KMS-11 (cell line): ENCODE measurements at regions not wholly inside any gene's neighbourhood (a gene's known extent, or its start where the extent isn't known, plus 50 kb on each side); places are given as distances from the start of the nearest gene placed in this dataset.

Experiments used
- H2AFZ ChIP-seq: fragments of 200-600 bp; sonication (generic); 2 replicates; pipeline ENCODE4 v1.6.1; 2016; ENCODE audit warnings: antibody characterized with exemption, mixed run types, low read depth
- H3K27ac ChIP-seq: fragments of 200-600 bp; sonication (generic); 2 replicates; pipeline ENCODE4 v1.6.1; 2016; ENCODE audit warnings: mild to moderate bottlenecking, mixed run types
- H3K27me3 ChIP-seq: fragments of 200-600 bp; sonication (generic); 2 replicates; pipeline ENCODE4 v1.6.1; 2017; ENCODE audit warnings: mild to moderate bottlenecking, low read depth, mixed run types, moderate library complexity; ENCODE audit not compliant: insufficient read depth
- H3K36me3 ChIP-seq: fragments of 200-600 bp; sonication (generic); 2 replicates; pipeline ENCODE4 v1.6.1; 2017; ENCODE audit warnings: mild to moderate bottlenecking, mixed run types; ENCODE audit not compliant: insufficient read depth
- H3K4me1 ChIP-seq: fragments of 200-600 bp; sonication (generic); 2 replicates; pipeline ENCODE4 v1.6.1; 2016; ENCODE audit warnings: mild to moderate bottlenecking, low read depth, mixed run types; ENCODE audit not compliant: poor library complexity, severe bottlenecking
- H3K4me2 ChIP-seq: fragments of 200-600 bp; sonication (generic); 2 replicates; pipeline ENCODE4 v1.7.0; 2016; ENCODE audit warnings: mild to moderate bottlenecking, mixed run types
- H3K4me3 ChIP-seq: fragments of 200-600 bp; sonication (generic); IDR thresholded peaks from 2 replicates; pipeline ENCODE4 v1.6.1; 2017; ENCODE audit warnings: low read depth, low read length, mixed read lengths; ENCODE audit not compliant: insufficient read depth
- H3K79me2 ChIP-seq: fragments of 200-600 bp; sonication (generic); 2 replicates; pipeline ENCODE4 v1.6.1; 2016; ENCODE audit warnings: low read depth, mixed run types; ENCODE audit not compliant: insufficient read depth
- H3K9ac ChIP-seq: fragments of 200-600 bp; sonication (generic); 2 replicates; pipeline ENCODE4 v1.6.1; 2016; ENCODE audit warnings: mild to moderate bottlenecking, mixed run types
- H4K20me1 ChIP-seq: fragments of 200-600 bp; sonication (generic); 2 replicates; pipeline ENCODE4 v1.6.1; 2016; ENCODE audit warnings: mild to moderate bottlenecking, mixed run types; ENCODE audit not compliant: insufficient read depth
- CTCF ChIP-seq: fragments of 200-600 bp; sonication (generic); conservative IDR thresholded peaks from 2 replicates; pipeline ENCODE4 v1.6.1; 2017; ENCODE audit warnings: low read depth, mild to moderate bottlenecking, antibody characterized with exemption, low read length, moderate library complexity, mixed read lengths

DNA sequence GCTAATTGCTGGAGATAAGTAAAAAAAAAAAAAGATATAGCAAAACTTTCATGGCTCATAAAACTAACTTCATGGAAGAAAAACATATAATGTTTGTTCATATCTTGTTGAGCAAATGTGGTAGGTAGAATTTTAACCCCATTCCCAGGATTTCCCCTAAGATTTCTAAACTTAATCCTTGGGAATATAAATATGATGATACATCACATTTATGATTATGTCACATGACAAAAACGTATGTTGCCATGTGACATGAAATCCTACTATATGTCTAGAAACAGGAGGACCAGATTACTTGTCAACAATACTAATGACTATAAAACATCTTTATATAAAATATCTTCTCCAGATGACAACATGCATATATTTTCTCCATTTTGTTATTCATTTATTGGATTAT, 679.0 kb upstream of the LRRC4C start:
- TF ChIP-seq CTCF, result no peak

GRCh38 chr11:42145311-42145710, 685.9 kb upstream of the LRRC4C start:
- Histone ChIP-seq H3K4me2 (no peak overlapping the region), H3K9ac (no peak overlapping the region), H3K27me3 (no peaks in the 10 kb centered on the region), H2AFZ (no peak overlapping the region), H3K79me2 (no peaks in the 10 kb centered on the region), H4K20me1 (no peaks in the 10 kb centered on the region), H3K4me3 (no peak overlapping the region), H3K27ac (no peak overlapping the region), H3K4me1 (no peaks in the 10 kb centered on the region), H3K36me3 (no peaks in the 10 kb centered on the region)
- no peak for TF ChIP-seq CTCF

More for the DNA sequence above, 679.0 kb upstream of the LRRC4C start:
- no peak overlapping the region for H3K27ac ChIP-seq
- H3K9ac ChIP-seq, result no peak overlapping the region
- no peak overlapping the region for H3K4me3 ChIP-seq
- H4K20me1 ChIP-seq, result no peaks in the 10 kb centered on the region
- H3K36me3 ChIP-seq, result no peaks in the 10 kb centered on the region
- H2AFZ ChIP-seq, result no peak overlapping the region
- no peak overlapping the region for H3K4me2 ChIP-seq
- H3K79me2 ChIP-seq, result no peaks in the 10 kb centered on the region
- H3K4me1 ChIP-seq, result no peaks in the 10 kb centered on the region
- no peaks in the 10 kb centered on the region for H3K27me3 ChIP-seq

- Histone ChIP-seq H3K4me2 (no peak overlapping the region), H3K9ac (no peak overlapping the region), H3K4me1 (no peaks in the 10 kb centered on the region), H3K27me3 (no peaks in the 10 kb centered on the region), H3K27ac (no peak overlapping the region), H3K79me2 (no peaks in the 10 kb centered on the region), H3K36me3 (no peaks in the 10 kb centered on the region), H2AFZ (no peak overlapping the region), H3K4me3 (no peak overlapping the region), H4K20me1 (no peaks in the 10 kb centered on the region)
- no peak for TF ChIP-seq CTCF
These were observed 702.4 kb upstream of the LRRC4C start for GRCh38 chr11:42161886-42162285.

DNA sequence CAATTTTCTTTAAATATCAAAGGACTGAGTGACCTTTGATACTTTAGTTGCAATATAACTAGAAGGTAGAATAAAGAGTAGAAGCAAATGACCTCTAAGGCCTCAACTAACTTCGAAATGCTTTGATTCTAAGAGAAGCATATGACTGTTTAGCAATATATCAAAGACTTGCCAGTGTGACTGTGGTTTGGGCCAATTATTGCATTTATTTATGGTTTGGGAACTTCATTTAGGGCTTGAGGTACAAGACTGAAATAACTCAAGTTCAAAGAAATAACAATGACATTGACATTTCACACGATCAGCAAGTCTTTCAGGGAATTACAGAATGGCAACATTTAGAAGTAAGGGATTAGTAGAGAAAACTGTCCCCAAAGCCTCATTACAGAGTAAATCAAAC, 709.7 kb upstream of the LRRC4C start:
- no peak for TF ChIP-seq CTCF
- no peak overlapping the region for H2AFZ ChIP-seq
- H3K27ac ChIP-seq, result no peak overlapping the region

More for the DNA sequence above, 709.7 kb upstream of the LRRC4C start:
- Histone ChIP-seq H4K20me1 (no peaks in the 10 kb centered on the region), H3K4me1 (no peaks in the 10 kb centered on the region), H3K27me3 (no peaks in the 10 kb centered on the region), H3K4me3 (no peak overlapping the region), H3K79me2 (no peaks in the 10 kb centered on the region), H3K4me2 (no peak overlapping the region), H3K9ac (no peak overlapping the region), H3K36me3 (no peaks in the 10 kb centered on the region)
